ENCODE measurements at regions not wholly inside any gene's neighbourhood (a gene's known extent, or its start where the extent isn't known, plus 50 kb on each side); places are given as distances from the start of the nearest gene placed in this dataset.

GRCh38 chr10:63862860-63863259 lies 341.7 kb downstream of the REEP3 start:
- no peak overlapping the region for H3K27ac Mint-ChIP-seq
- H3K4me3 Mint-ChIP-seq = no peak overlapping the region
- H3K9me3 Mint-ChIP-seq = peaks cover 9% of the 10 kb centered on the region
- no peak for TF ChIP-seq CTCF (IDR thresholded peaks at IDR 0.05)
- H3K27me3 Mint-ChIP-seq (ENCODE audit: low read depth, poor library complexity) = peaks cover 28% of the 10 kb centered on the region
- no peak for DNase-seq
- peaks cover 13% of the 10 kb centered on the region for H3K4me1 Mint-ChIP-seq
- peaks cover 2% of the 10 kb centered on the region for H3K36me3 Mint-ChIP-seq (ENCODE audit: low read depth)

GRCh38 chr10:63865210-63865609 lies 344.0 kb downstream of the REEP3 start:
- Mint-ChIP-seq H3K9me3 (no peaks in the 10 kb centered on the region), H3K27ac (no peak overlapping the region), H3K27me3 (ENCODE audit: low read depth, poor library complexity) (peaks cover 28% of the 10 kb centered on the region), H3K4me3 (no peak overlapping the region), H3K4me1 (peaks cover 13% of the 10 kb centered on the region), H3K36me3 (ENCODE audit: low read depth) (no peaks in the 10 kb centered on the region)
- TF ChIP-seq CTCF (IDR thresholded peaks at IDR 0.05) = no peak
- peak; percentile 5 for DNase-seq

GRCh38 chr10:63866075-63866746 lies 345.0 kb downstream of the REEP3 start:
- DNase-seq = peak; percentile 74
- TF ChIP-seq CTCF (IDR thresholded peaks at IDR 0.05) = peak; percentile 85
- Mint-ChIP-seq H3K27ac (no peak overlapping the region), H3K27me3 (ENCODE audit: low read depth, poor library complexity) (peaks cover 28% of the 10 kb centered on the region), H3K9me3 (no peaks in the 10 kb centered on the region), H3K36me3 (ENCODE audit: low read depth) (no peaks in the 10 kb centered on the region), H3K4me1 (peaks cover 13% of the 10 kb centered on the region), H3K4me3 (peak overlapping the region; percentile 68)

GRCh38 chr10:63866747-63867140 lies 345.5 kb downstream of the REEP3 start:
- DNase-seq = peak; percentile 5
- Mint-ChIP-seq H3K27me3 (ENCODE audit: low read depth, poor library complexity) (peaks cover 28% of the 10 kb centered on the region), H3K4me1 (peaks cover 13% of the 10 kb centered on the region), H3K9me3 (no peaks in the 10 kb centered on the region), H3K27ac (no peak overlapping the region), H3K36me3 (ENCODE audit: low read depth) (no peaks in the 10 kb centered on the region), H3K4me3 (no peak overlapping the region)
- peak; percentile 38 for TF ChIP-seq CTCF (IDR thresholded peaks at IDR 0.05)

GRCh38 chr10:63878428-63878827 lies 357.2 kb downstream of the REEP3 start:
- Mint-ChIP-seq H3K4me1 (no peaks in the 10 kb centered on the region), H3K36me3 (ENCODE audit: low read depth) (peaks cover 6% of the 10 kb centered on the region), H3K4me3 (no peak overlapping the region), H3K9me3 (peaks cover 37% of the 10 kb centered on the region), H3K27ac (no peak overlapping the region), H3K27me3 (ENCODE audit: low read depth, poor library complexity) (peaks cover 3% of the 10 kb centered on the region)
- TF ChIP-seq CTCF (IDR thresholded peaks at IDR 0.05) = no peak
- no peak for DNase-seq

GRCh38 chr10:63883861-63884260 lies 362.7 kb downstream of the REEP3 start:
- Mint-ChIP-seq H3K27me3 (ENCODE audit: low read depth, poor library complexity) (peaks cover 2% of the 10 kb centered on the region), H3K36me3 (ENCODE audit: low read depth) (peaks cover 6% of the 10 kb centered on the region), H3K4me1 (no peaks in the 10 kb centered on the region), H3K27ac (no peak overlapping the region), H3K4me3 (no peak overlapping the region), H3K9me3 (peaks cover 21% of the 10 kb centered on the region)
- TF ChIP-seq CTCF (IDR thresholded peaks at IDR 0.05) = no peak
- DNase-seq = no peak
